ENCODE measurements at regions not wholly inside any gene's neighbourhood (a gene's known extent, or its start where the extent isn't known, plus 50 kb on each side); places are given as distances from the start of the nearest gene placed in this dataset.

GRCh38 chr12:24025153-24025798 lies 75.8 kb upstream of the SOX5 start (continued):
- TF ChIP-seq HNF1A (IDR thresholded peaks at IDR 0.05; ENCODE audit: low read depth) (no peak), HNF1A (CRISPR knock-in tag; IDR thresholded peaks at IDR 0.05; ENCODE audit: borderline replicate concordance) (no peak), SMC3 (IDR thresholded peaks at IDR 0.05; ENCODE audit: low read length) (peak; percentile 59), NCOA2 (CRISPR knock-in tag; IDR thresholded peaks at IDR 0.05) (peak; percentile 77), SALL1 (CRISPR knock-in tag; IDR thresholded peaks at IDR 0.05) (peak; percentile 37; the same call in 1 of the 2 replicates), ZKSCAN8 (CRISPR knock-in tag; IDR thresholded peaks at IDR 0.05; ENCODE audit: borderline replicate concordance) (peak; percentile 49; the same call in 1 of the 2 replicates), CREB1 (IDR thresholded peaks at IDR 0.05) (no peak), CREB1 (CRISPR knock-in tag; IDR thresholded peaks at IDR 0.05) (peak; percentile 64), ARNT2 (CRISPR knock-in tag; IDR thresholded peaks at IDR 0.05; ENCODE audit: low read depth) (no peak), ZNF614 (CRISPR knock-in tag; IDR thresholded peaks at IDR 0.05; ENCODE audit: borderline replicate concordance) (peak; percentile 22; the same call in 1 of the 2 replicates), YEATS2 (CRISPR knock-in tag; IDR thresholded peaks at IDR 0.05; ENCODE audit: borderline replicate concordance) (0 out of 2 replicates have a peak, but pooled peaks have one; percentile 18), BCL6 (CRISPR knock-in tag; IDR thresholded peaks at IDR 0.05) (peak; percentile 50; the same call in 1 of the 2 replicates), STAG1 (CRISPR knock-in tag; IDR thresholded peaks at IDR 0.05) (0 out of 2 replicates have a peak, but pooled peaks have one; percentile 35), NFYC (CRISPR knock-in tag; IDR thresholded peaks at IDR 0.05) (no peak), IKZF5 (CRISPR knock-in tag; IDR thresholded peaks at IDR 0.05) (peak; percentile 46; the same call in 1 of the 2 replicates), ZNF629 (CRISPR knock-in tag; conservative IDR thresholded peaks at IDR 0.05) (no peak), TFE3 (CRISPR knock-in tag; IDR thresholded peaks at IDR 0.05) (0 out of 2 replicates have a peak, but pooled peaks have one; percentile 36), POGZ (CRISPR knock-in tag; IDR thresholded peaks at IDR 0.05) (peak; percentile 76), HMGA1 (CRISPR knock-in tag; conservative IDR thresholded peaks at IDR 0.05) (no peak), ETV5 (CRISPR knock-in tag; IDR thresholded peaks at IDR 0.05; ENCODE audit: borderline replicate concordance) (peak; percentile 21; the same call in 1 of the 2 replicates)
- TF ChIP-seq, protein P1, sequence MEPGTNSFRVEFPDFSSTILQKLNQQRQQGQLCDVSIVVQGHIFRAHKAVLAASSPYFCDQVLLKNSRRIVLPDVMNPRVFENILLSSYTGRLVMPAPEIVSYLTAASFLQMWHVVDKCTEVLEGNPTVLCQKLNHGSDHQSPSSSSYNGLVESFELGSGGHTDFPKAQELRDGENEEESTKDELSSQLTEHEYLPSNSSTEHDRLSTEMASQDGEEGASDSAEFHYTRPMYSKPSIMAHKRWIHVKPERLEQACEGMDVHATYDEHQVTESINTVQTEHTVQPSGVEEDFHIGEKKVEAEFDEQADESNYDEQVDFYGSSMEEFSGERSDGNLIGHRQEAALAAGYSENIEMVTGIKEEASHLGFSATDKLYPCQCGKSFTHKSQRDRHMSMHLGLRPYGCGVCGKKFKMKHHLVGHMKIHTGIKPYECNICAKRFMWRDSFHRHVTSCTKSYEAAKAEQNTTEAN (CRISPR knock-in tag; conservative IDR thresholded peaks at IDR 0.05), result peak; percentile 42; the same call in 1 of the 2 replicates
- TF ChIP-seq, protein P2, sequence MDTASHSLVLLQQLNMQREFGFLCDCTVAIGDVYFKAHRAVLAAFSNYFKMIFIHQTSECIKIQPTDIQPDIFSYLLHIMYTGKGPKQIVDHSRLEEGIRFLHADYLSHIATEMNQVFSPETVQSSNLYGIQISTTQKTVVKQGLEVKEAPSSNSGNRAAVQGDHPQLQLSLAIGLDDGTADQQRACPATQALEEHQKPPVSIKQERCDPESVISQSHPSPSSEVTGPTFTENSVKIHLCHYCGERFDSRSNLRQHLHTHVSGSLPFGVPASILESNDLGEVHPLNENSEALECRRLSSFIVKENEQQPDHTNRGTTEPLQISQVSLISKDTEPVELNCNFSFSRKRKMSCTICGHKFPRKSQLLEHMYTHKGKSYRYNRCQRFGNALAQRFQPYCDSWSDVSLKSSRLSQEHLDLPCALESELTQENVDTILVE (CRISPR knock-in tag; IDR thresholded peaks at IDR 0.05), result peak; percentile 58

All from HepG2 (cell line).